Stimulated activated CD4-positive, alpha-beta T cell treated with anti-CD3 and anti-CD28 coated beads, Interleukin-15, amount 100 ng/mL, for 24 hours (primary cell): ENCODE measurements at regions not wholly inside any gene's neighbourhood (a gene's known extent, or its start where the extent isn't known, plus 50 kb on each side); places are given as distances from the start of the nearest gene placed in this dataset.
"Not testable (repeated sequence)": the region's sequence is repeated elsewhere in the genome, so short reads cannot be mapped to it uniquely, and the experiment has no call there.

ENCODE experiments used
- DNase-seq: peaks from one replicate; pipeline ENCODE4 v3.0.0-alpha.2; 2020

- DNase-seq = no peak
Observed at GRCh38 chr4:149203256-149204001, 612.2 kb downstream of the IQCM start.

- no peak for DNase-seq
Observed at GRCh38 chr4:149202117-149202516, 613.5 kb downstream of the IQCM start.

GRCh38 chr4:149199594-149199993 is 616.0 kb downstream of the IQCM start:
- no peak for DNase-seq

GRCh38 chr4:149194061-149194460 is 621.6 kb downstream of the IQCM start:
- DNase-seq = no peak

GRCh38 chr4:149187726-149188125 is 627.9 kb downstream of the IQCM start:
- DNase-seq = no peak

- no peak for DNase-seq
Observed at GRCh38 chr4:149183638-149184037, 632.0 kb downstream of the IQCM start.

GRCh38 chr4:149181459-149181858 is 634.2 kb downstream of the IQCM start:
- not testable (repeated sequence) for DNase-seq

- DNase-seq = no peak
Observed at GRCh38 chr4:149176039-149176438, 639.6 kb downstream of the IQCM start.

- no peak for DNase-seq
Observed at GRCh38 chr4:149175549-149175948, 640.1 kb downstream of the IQCM start.

GRCh38 chr4:149173241-149174013 is 642.2 kb downstream of the IQCM start:
- DNase-seq = no peak

- no peak for DNase-seq
Observed at GRCh38 chr4:149168645-149169044, 647.0 kb downstream of the IQCM start.

- DNase-seq = no peak
Observed at GRCh38 chr4:149166876-149167275, 648.8 kb downstream of the IQCM start.

GRCh38 chr4:149166365-149166764 is 649.3 kb downstream of the IQCM start:
- no peak for DNase-seq

- DNase-seq = no peak
Observed at GRCh38 chr4:149164282-149164681, 651.4 kb downstream of the IQCM start.

GRCh38 chr4:149161247-149161646 is 654.4 kb downstream of the IQCM start:
- DNase-seq = no peak

- DNase-seq = no peak
Observed at GRCh38 chr4:149160370-149160769, 655.3 kb downstream of the IQCM start.

GRCh38 chr4:149158817-149159216 is 656.8 kb downstream of the IQCM start:
- no peak for DNase-seq

GRCh38 chr4:149145803-149146202 is 669.8 kb downstream of the IQCM start:
- DNase-seq = no peak

GRCh38 chr4:149144060-149144459 is 671.6 kb downstream of the IQCM start:
- no peak for DNase-seq

GRCh38 chr4:149141391-149141790 is 674.3 kb downstream of the IQCM start:
- no peak for DNase-seq

- no peak for DNase-seq
Observed at GRCh38 chr4:149140841-149141240, 674.8 kb downstream of the IQCM start.

- no peak for DNase-seq
Observed at GRCh38 chr4:149136951-149137620, 678.6 kb downstream of the IQCM start.

GRCh38 chr4:149135062-149135461 is 680.6 kb downstream of the IQCM start:
- DNase-seq = no peak

GRCh38 chr4:149121023-149121404 is 678.8 kb upstream of the NR3C2 start:
- no peak for DNase-seq
